HCT116 (cell line): ENCODE measurements at regions not wholly inside any gene's neighbourhood (a gene's known extent, or its start where the extent isn't known, plus 50 kb on each side); places are given as distances from the start of the nearest gene placed in this dataset.

Source experiments
- ATAC-seq: fragments of 200-7000 bp; cut with Tn5 transposase; 2 replicates; pipeline ENCODE4 v1.9.1; 2020; ENCODE audit warnings: mild to moderate bottlenecking, moderate library complexity
- BruUV-seq: library from RNA; stranded (reverse); fragments of 400-500 nt; replicated peaks from 2 replicates; lab custom pipeline; 2021; lab: Mats Ljungman, UMichigan
- CTCF ChIA-PET: fragments of 300-600 bp; sonication (Branson Sonifier 250); formaldehyde crosslinking; loops from one replicate; lab custom pipeline; 2021; ENCODE audit warnings: antibody characterized with exemption; lab: Charles Lee
- POLR2A ChIA-PET: fragments of 300-600, 350-600 bp; sonication (Branson Sonifier 250); formaldehyde crosslinking; loops from one replicate; lab custom pipeline; 2021; ENCODE audit warnings: antibody characterized with exemption; lab: Charles Lee
- RAD21 ChIA-PET, 2 experiments: fragments of 300-600 bp; sonication (Branson Sonifier 250); formaldehyde crosslinking; loops; one replicate each; lab custom pipeline; 2023; ENCODE audit warnings: low total read pairs in 2 of 2; ENCODE audit not compliant: uncharacterized antibody in 2 of 2, unreplicated experiment in 2 of 2, low non-redundant PET in 1 of 2; lab: Charles Lee
- DNase-seq: peaks from one replicate; pipeline ENCODE4 v3.0.0-alpha.2; 2010; ENCODE audit warnings: low read depth, low spot score
- H2AFZ ChIP-seq: fragments of 200-600 bp; shearing (Covaris generic), sonication (generic); 2 replicates; pipeline ENCODE4 v1.6.1; 2017; ENCODE audit warnings: low read depth, mixed run types, mixed read lengths, antibody characterized with exemption, low read length; ENCODE audit not compliant: poor library complexity, severe bottlenecking
- H3K27ac ChIP-seq: 2 replicates; pipeline ENCODE4 v1.5.1; 2012; ENCODE audit warnings: low read depth, low read length
- H3K27me3 ChIP-seq: fragments of 200-600 bp; sonication (generic); 2 replicates; pipeline ENCODE4 v1.6.1; 2016; ENCODE audit warnings: mixed run types, low read length, mixed read lengths; ENCODE audit not compliant: insufficient read depth
- H3K36me3 ChIP-seq, 2 experiments: fragments of 200-500 bp in 1 of 2; fragments of 200-600 bp in 1 of 2; sonication (Bioruptor generic) in 1 of 2; sonication (generic) in 1 of 2; 2 replicates each; pipeline versions ENCODE4 v1.5.1 to v1.6.1; 2014 to 2016; ENCODE audit warnings: low read length in 2 of 2, inconsistent platforms in 1 of 2, mixed read lengths in 1 of 2, mixed run types in 1 of 2; ENCODE audit not compliant: insufficient read depth in 2 of 2, control insufficient read depth in 1 of 2
- H3K4me1 ChIP-seq, 2 experiments: fragments of 200-600 bp in 1 of 2; sonication (generic) in 1 of 2; 2 replicates each; pipeline versions ENCODE4 v1.5.1 to v1.6.1; 2012 to 2017; ENCODE audit warnings: low read length in 2 of 2, inconsistent platforms in 1 of 2, mild to moderate bottlenecking in 1 of 2, mixed read lengths in 1 of 2, mixed run types in 1 of 2, moderate library complexity in 1 of 2; ENCODE audit not compliant: insufficient read depth in 2 of 2, control insufficient read depth in 1 of 2
- H3K4me2 ChIP-seq: fragments of 200-600 bp; sonication (generic); 2 replicates; pipeline ENCODE4 v1.6.1; 2017; ENCODE audit warnings: mixed run types, low read length, mixed read lengths
- H3K4me3 ChIP-seq, 2 experiments: fragments of 200-600 bp in 1 of 2; sonication (generic) in 1 of 2; replicated peaks in 1 of 2; 2 replicates each; pipeline ENCODE4 v1.5.1; 2011 to 2016; ENCODE audit warnings: low read length in 2 of 2, control low read depth in 1 of 2, low read depth in 1 of 2, mild to moderate bottlenecking in 1 of 2, mixed read lengths in 1 of 2, mixed run types in 1 of 2
- H3K79me2 ChIP-seq: fragments of 200-600 bp; sonication (generic); 2 replicates; pipeline ENCODE4 v1.6.1; 2017; ENCODE audit warnings: mild to moderate bottlenecking, mixed run types, low read length, moderate library complexity, mixed read lengths; ENCODE audit not compliant: insufficient read depth
- H3K9ac ChIP-seq: fragments of 200-600 bp; sonication (generic); 2 replicates; pipeline ENCODE4 v1.6.1; 2016; ENCODE audit warnings: low read length, mixed read lengths
- H3K9me2 ChIP-seq: fragments of 200-600 bp; sonication (generic), shearing (Covaris generic); 2 replicates; pipeline ENCODE4 v1.6.1; 2017; ENCODE audit warnings: mixed run types, mild to moderate bottlenecking, moderate library complexity; ENCODE audit not compliant: insufficient read depth
- H3K9me3 ChIP-seq, 2 experiments: fragments of 200-500 bp in 1 of 2; fragments of 200-600 bp in 1 of 2; sonication (Bioruptor generic) in 1 of 2; sonication (generic) in 1 of 2; 2 replicates each; pipeline ENCODE4 v1.6.1; 2014 to 2017; ENCODE audit warnings: low read length in 2 of 2, mixed read lengths in 2 of 2, inconsistent platforms in 1 of 2, low read depth in 1 of 2, mild to moderate bottlenecking in 1 of 2, mixed run types in 1 of 2, moderate library complexity in 1 of 2; ENCODE audit not compliant: control insufficient read depth in 1 of 2, insufficient read depth in 1 of 2
- H4K20me1 ChIP-seq: fragments of 200-600 bp; sonication (generic), shearing (Covaris generic); 2 replicates; pipeline ENCODE4 v1.6.1; 2017; ENCODE audit warnings: mixed run types, mild to moderate bottlenecking, moderate library complexity; ENCODE audit not compliant: insufficient read depth
- ATF3 ChIP-seq: IDR thresholded peaks from 2 replicates; pipeline ENCODE4 v1.6.1; 2012
- CEBPB ChIP-seq: IDR thresholded peaks from 2 replicates; pipeline ENCODE4 v1.6.1; 2012; ENCODE audit warnings: low read depth
- EGR1 ChIP-seq: IDR thresholded peaks from 2 replicates; pipeline ENCODE4 v1.6.1; 2012; ENCODE audit warnings: low read depth
- EZH2 ChIP-seq: fragments of 200-600 bp; sonication (generic); IDR thresholded peaks from 2 replicates; pipeline ENCODE4 v1.6.1; 2017; ENCODE audit warnings: antibody characterized with exemption, mixed run types
- EZH2phosphoT487 ChIP-seq: fragments of 200-600 bp; IDR thresholded peaks from 2 replicates; pipeline ENCODE4 v1.6.1; 2018; ENCODE audit warnings: antibody characterized with exemption, borderline replicate concordance
- POLR2AphosphoS5 ChIP-seq: IDR thresholded peaks from 2 replicates; pipeline ENCODE4 v1.6.1; 2011; ENCODE audit warnings: mild to moderate bottlenecking, low read depth, low read length, moderate library complexity
- SIN3A ChIP-seq: IDR thresholded peaks from 2 replicates; pipeline ENCODE4 v1.6.1; 2012; ENCODE audit warnings: low read depth
- SRF ChIP-seq: IDR thresholded peaks from 2 replicates; pipeline ENCODE4 v1.6.1; 2012; ENCODE audit warnings: low read depth
- ZNF274 ChIP-seq: fragments of 200-500 bp; sonication (Bioruptor generic); IDR thresholded peaks from 2 replicates; pipeline ENCODE4 v1.6.1; 2014; ENCODE audit warnings: mild to moderate bottlenecking, low read depth, low read length, inconsistent platforms
- intact Hi-C: fragments of 100-400 bp; cut with micrococcal nuclease; formaldehyde crosslinking; loops from 2 replicates; pipeline ENCODE4 v1.10.0; 2022
- TF ChIP-seq, protein P1 (sequence below), 3 experiments: fragments of 200-600 bp in 1 of 3; sonication (generic) in 1 of 3; IDR thresholded peaks in 2 of 3; conservative IDR thresholded peaks in 1 of 3; 2 replicates each; pipeline ENCODE4 v1.5.1; 2012 to 2017; ENCODE audit warnings: low read depth in 2 of 3, low read length in 2 of 3, antibody characterized with exemption in 1 of 3, borderline replicate concordance in 1 of 3, control low read depth in 1 of 3, mild to moderate bottlenecking in 1 of 3, mixed read lengths in 1 of 3, mixed run types in 1 of 3, moderate library complexity in 1 of 3; ENCODE audit not compliant: insufficient read depth in 1 of 3

GRCh38 chr13:48851707-48852106, 124.0 kb upstream of the FNDC3A start (continued):
- TF ChIP-seq EZH2 (no peak), EZH2phosphoT487 (no peak), SIN3A (no peak), ZNF274 (no peak), EGR1 (no peak), ATF3 (no peak), POLR2AphosphoS5 (no peak), CEBPB (no peak)
- TF ChIP-seq, protein P1, sequence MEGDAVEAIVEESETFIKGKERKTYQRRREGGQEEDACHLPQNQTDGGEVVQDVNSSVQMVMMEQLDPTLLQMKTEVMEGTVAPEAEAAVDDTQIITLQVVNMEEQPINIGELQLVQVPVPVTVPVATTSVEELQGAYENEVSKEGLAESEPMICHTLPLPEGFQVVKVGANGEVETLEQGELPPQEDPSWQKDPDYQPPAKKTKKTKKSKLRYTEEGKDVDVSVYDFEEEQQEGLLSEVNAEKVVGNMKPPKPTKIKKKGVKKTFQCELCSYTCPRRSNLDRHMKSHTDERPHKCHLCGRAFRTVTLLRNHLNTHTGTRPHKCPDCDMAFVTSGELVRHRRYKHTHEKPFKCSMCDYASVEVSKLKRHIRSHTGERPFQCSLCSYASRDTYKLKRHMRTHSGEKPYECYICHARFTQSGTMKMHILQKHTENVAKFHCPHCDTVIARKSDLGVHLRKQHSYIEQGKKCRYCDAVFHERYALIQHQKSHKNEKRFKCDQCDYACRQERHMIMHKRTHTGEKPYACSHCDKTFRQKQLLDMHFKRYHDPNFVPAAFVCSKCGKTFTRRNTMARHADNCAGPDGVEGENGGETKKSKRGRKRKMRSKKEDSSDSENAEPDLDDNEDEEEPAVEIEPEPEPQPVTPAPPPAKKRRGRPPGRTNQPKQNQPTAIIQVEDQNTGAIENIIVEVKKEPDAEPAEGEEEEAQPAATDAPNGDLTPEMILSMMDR (IDR thresholded peaks at IDR 0.05 in 2 of 3, conservative IDR thresholded peaks at IDR 0.05 in 1 of 3; ENCODE audit: borderline replicate concordance in 1 of 3, insufficient read depth in 1 of 3, low read depth in 2 of 3, low read length in 2 of 3): no peak

GRCh38 chr13:48852911-48853727, 122.6 kb upstream of the FNDC3A start:
- no peak overlapping the region for H3K4me3 ChIP-seq
- POLR2A ChIA-PET: no interaction called here
- TF ChIP-seq SRF: no peak
- no peak for TF ChIP-seq POLR2AphosphoS5
- H3K27ac ChIP-seq: no peak overlapping the region
- DNase-seq: no peak
- intact Hi-C loops: no loop called here
- H3K9me3 ChIP-seq: no peaks in the 10 kb centered on the region
- H2AFZ ChIP-seq: no peak overlapping the region
- no peak for ATAC-seq
- no peaks in the 10 kb centered on the region for H3K36me3 ChIP-seq
- no peaks in the 10 kb centered on the region for H3K27me3 ChIP-seq
- RAD21 ChIA-PET: no interaction called here
- CTCF ChIA-PET: interaction anchor here (0.6 kb wide), 1 partner anchor 389 kb away, joined by 3 read pairs; no protein-coding TSS in a partner anchor
- no peaks in the 10 kb centered on the region for H4K20me1 ChIP-seq
- BruUV-seq: no TSS peak
- H3K9me2 ChIP-seq: no peaks in the 10 kb centered on the region
- no peaks in the 10 kb centered on the region for H3K79me2 ChIP-seq
- no peak overlapping the region for H3K4me2 ChIP-seq
- no peak overlapping the region for H3K9ac ChIP-seq
- H3K4me1 ChIP-seq: no peaks in the 10 kb centered on the region
